IMR-90 (cell line): ENCODE measurements at regions not wholly inside any gene's neighbourhood (a gene's known extent, or its start where the extent isn't known, plus 50 kb on each side); places are given as distances from the start of the nearest gene placed in this dataset.

Experiments
- BHLHE40 ChIP-seq: fragments of 150-350 bp; IDR thresholded peaks from 2 replicates; pipeline ENCODE4 v1.6.1; 2016; ENCODE audit warnings: mild to moderate bottlenecking, low read depth, low read length
- CEBPB ChIP-seq: IDR thresholded peaks from 2 replicates; pipeline ENCODE4 v1.6.1; 2012; ENCODE audit warnings: low read depth, low read length, improper control_type of control experiment
- CTCF ChIP-seq: conservative IDR thresholded peaks from 2 replicates; pipeline ENCODE4 v1.5.1; 2012; ENCODE audit warnings: mild to moderate bottlenecking, low read depth, low read length, improper control_type of control experiment
- FOS ChIP-seq: fragments of 150-350 bp; IDR thresholded peaks from 2 replicates; pipeline ENCODE4 v1.6.1; 2016; ENCODE audit warnings: low read depth, low read length
- POLR2A ChIP-seq: IDR thresholded peaks from 2 replicates; pipeline ENCODE4 v1.6.1; 2012; ENCODE audit warnings: mild to moderate bottlenecking, low read depth, low read length
- RAD21 ChIP-seq: IDR thresholded peaks from 2 replicates; pipeline ENCODE4 v1.6.1; 2012; ENCODE audit warnings: low read length, improper control_type of control experiment
- SMC3 ChIP-seq: fragments of 150-350 bp; IDR thresholded peaks from 2 replicates; pipeline ENCODE4 v1.6.1; 2016; ENCODE audit warnings: low read depth, mild to moderate bottlenecking, antibody characterized with exemption, low read length, moderate library complexity
- TF ChIP-seq, protein P1 (sequence below): fragments of 150-350 bp; IDR thresholded peaks from 2 replicates; pipeline ENCODE4 v1.6.1; 2017; ENCODE audit warnings: mild to moderate bottlenecking, antibody characterized with exemption, low read length, low read depth
- TF ChIP-seq, protein P2 (sequence below): fragments of 150-350 bp; IDR thresholded peaks from 2 replicates; pipeline ENCODE4 v1.6.1; 2016; ENCODE audit warnings: low read depth, mild to moderate bottlenecking, low read length, moderate library complexity, borderline replicate concordance

- 0 out of 2 replicates have a peak, but pooled peaks have one; percentile 16 for TF ChIP-seq CTCF
- TF ChIP-seq POLR2A = no peak
- TF ChIP-seq, protein P1, sequence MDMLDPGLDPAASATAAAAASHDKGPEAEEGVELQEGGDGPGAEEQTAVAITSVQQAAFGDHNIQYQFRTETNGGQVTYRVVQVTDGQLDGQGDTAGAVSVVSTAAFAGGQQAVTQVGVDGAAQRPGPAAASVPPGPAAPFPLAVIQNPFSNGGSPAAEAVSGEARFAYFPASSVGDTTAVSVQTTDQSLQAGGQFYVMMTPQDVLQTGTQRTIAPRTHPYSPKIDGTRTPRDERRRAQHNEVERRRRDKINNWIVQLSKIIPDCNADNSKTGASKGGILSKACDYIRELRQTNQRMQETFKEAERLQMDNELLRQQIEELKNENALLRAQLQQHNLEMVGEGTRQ = no peak
- TF ChIP-seq, protein P2, sequence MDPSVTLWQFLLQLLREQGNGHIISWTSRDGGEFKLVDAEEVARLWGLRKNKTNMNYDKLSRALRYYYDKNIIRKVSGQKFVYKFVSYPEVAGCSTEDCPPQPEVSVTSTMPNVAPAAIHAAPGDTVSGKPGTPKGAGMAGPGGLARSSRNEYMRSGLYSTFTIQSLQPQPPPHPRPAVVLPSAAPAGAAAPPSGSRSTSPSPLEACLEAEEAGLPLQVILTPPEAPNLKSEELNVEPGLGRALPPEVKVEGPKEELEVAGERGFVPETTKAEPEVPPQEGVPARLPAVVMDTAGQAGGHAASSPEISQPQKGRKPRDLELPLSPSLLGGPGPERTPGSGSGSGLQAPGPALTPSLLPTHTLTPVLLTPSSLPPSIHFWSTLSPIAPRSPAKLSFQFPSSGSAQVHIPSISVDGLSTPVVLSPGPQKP = no peak
- no peak for TF ChIP-seq RAD21
- no peak for TF ChIP-seq FOS
- TF ChIP-seq SMC3 = no peak
- TF ChIP-seq BHLHE40 = no peak
- TF ChIP-seq CEBPB = no peak
Observed at GRCh38 chr11:45083544-45084087, 62.8 kb upstream of the PRDM11 start.
